ENCODE measurements at regions not wholly inside any gene's neighbourhood (a gene's known extent, or its start where the extent isn't known, plus 50 kb on each side); places are given as distances from the start of the nearest gene placed in this dataset.

GRCh38 chr5:114636271-114636670, 274.4 kb downstream of the KCNN2 start:
- Histone ChIP-seq H3K9me3 (no peaks in the 10 kb centered on the region), H3K27ac (no peak overlapping the region), H3K27me3 (no peaks in the 10 kb centered on the region), H3K4me1 (no peaks in the 10 kb centered on the region), H3K4me3 (no peak overlapping the region), H3K36me3 (no peaks in the 10 kb centered on the region)
- DNase-seq (ENCODE audit: low spot score in 2 of 2), result no peak
- intact Hi-C loops (cut with DNase I; ENCODE audit: low total_unique reads), result no loop called here
- no peak for TF ChIP-seq POLR2AphosphoS5 (IDR thresholded peaks at IDR 0.05)
- TF ChIP-seq CTCF (IDR thresholded peaks at IDR 0.05), result no peak
- no peak for TF ChIP-seq POLR2A (IDR thresholded peaks at IDR 0.05)

- Histone ChIP-seq H3K27me3 (no peaks in the 10 kb centered on the region), H3K9me3 (no peaks in the 10 kb centered on the region), H3K4me1 (no peaks in the 10 kb centered on the region), H3K4me3 (no peak overlapping the region), H3K36me3 (no peaks in the 10 kb centered on the region), H3K27ac (no peak overlapping the region)
- intact Hi-C loops (cut with DNase I; ENCODE audit: low total_unique reads), result no loop called here
- TF ChIP-seq CTCF (IDR thresholded peaks at IDR 0.05), result no peak
- TF ChIP-seq POLR2AphosphoS5 (IDR thresholded peaks at IDR 0.05), result no peak
- no peak for TF ChIP-seq POLR2A (IDR thresholded peaks at IDR 0.05)
- no peak for DNase-seq (ENCODE audit: low spot score in 2 of 2)
These were observed 273.4 kb downstream of the KCNN2 start for GRCh38 chr5:114634967-114635901.

GRCh38 chr5:114634517-114634916, 272.6 kb downstream of the KCNN2 start:
- Histone ChIP-seq H3K9me3 (no peaks in the 10 kb centered on the region), H3K27me3 (no peaks in the 10 kb centered on the region), H3K36me3 (no peaks in the 10 kb centered on the region), H3K27ac (no peak overlapping the region), H3K4me3 (no peak overlapping the region), H3K4me1 (no peaks in the 10 kb centered on the region)
- no peak for TF ChIP-seq CTCF (IDR thresholded peaks at IDR 0.05)
- TF ChIP-seq POLR2A (IDR thresholded peaks at IDR 0.05), result no peak
- TF ChIP-seq POLR2AphosphoS5 (IDR thresholded peaks at IDR 0.05), result no peak
- intact Hi-C loops (cut with DNase I; ENCODE audit: low total_unique reads), result no loop called here
- no peak for DNase-seq (ENCODE audit: low spot score in 2 of 2)

- Histone ChIP-seq H3K27ac (no peak overlapping the region), H3K4me1 (no peaks in the 10 kb centered on the region), H3K36me3 (no peaks in the 10 kb centered on the region), H3K4me3 (no peak overlapping the region), H3K27me3 (no peaks in the 10 kb centered on the region), H3K9me3 (no peaks in the 10 kb centered on the region)
- DNase-seq (ENCODE audit: low spot score in 2 of 2), result no peak
- intact Hi-C loops (cut with DNase I; ENCODE audit: low total_unique reads), result loop anchor here (5.0 kb wide), 1 partner anchor 110 kb away; no protein-coding TSS in a partner anchor
- no peak for TF ChIP-seq POLR2AphosphoS5 (IDR thresholded peaks at IDR 0.05)
- no peak for TF ChIP-seq CTCF (IDR thresholded peaks at IDR 0.05)
- no peak for TF ChIP-seq POLR2A (IDR thresholded peaks at IDR 0.05)
These were observed 250.5 kb downstream of the KCNN2 start for GRCh38 chr5:114612406-114612805.

GRCh38 chr5:114581136-114581535, 219.3 kb downstream of the KCNN2 start:
- intact Hi-C loops (cut with DNase I; ENCODE audit: low total_unique reads), result no loop called here
- no peaks in the 10 kb centered on the region for H3K4me1 ChIP-seq
- H3K27ac ChIP-seq, result no peak overlapping the region
- no peak overlapping the region for H3K4me3 ChIP-seq
- H3K36me3 ChIP-seq, result no peaks in the 10 kb centered on the region
- TF ChIP-seq POLR2A (IDR thresholded peaks at IDR 0.05) (no peak), POLR2AphosphoS5 (IDR thresholded peaks at IDR 0.05) (no peak), CTCF (IDR thresholded peaks at IDR 0.05) (no peak)
- H3K27me3 ChIP-seq, result no peaks in the 10 kb centered on the region
- H3K9me3 ChIP-seq, result peaks cover 0 to 13% of the 10 kb centered on the region in 2 donors
- no peak for DNase-seq (ENCODE audit: low spot score in 2 of 2)

Data from breast epithelium (tissue), 4 donors.